ENCODE measurements at regions not wholly inside any gene's neighbourhood (a gene's known extent, or its start where the extent isn't known, plus 50 kb on each side); places are given as distances from the start of the nearest gene placed in this dataset.
"Not testable (repeated sequence)": the region's sequence is repeated elsewhere in the genome, so short reads cannot be mapped to it uniquely, and the experiment has no call there.

DNA sequence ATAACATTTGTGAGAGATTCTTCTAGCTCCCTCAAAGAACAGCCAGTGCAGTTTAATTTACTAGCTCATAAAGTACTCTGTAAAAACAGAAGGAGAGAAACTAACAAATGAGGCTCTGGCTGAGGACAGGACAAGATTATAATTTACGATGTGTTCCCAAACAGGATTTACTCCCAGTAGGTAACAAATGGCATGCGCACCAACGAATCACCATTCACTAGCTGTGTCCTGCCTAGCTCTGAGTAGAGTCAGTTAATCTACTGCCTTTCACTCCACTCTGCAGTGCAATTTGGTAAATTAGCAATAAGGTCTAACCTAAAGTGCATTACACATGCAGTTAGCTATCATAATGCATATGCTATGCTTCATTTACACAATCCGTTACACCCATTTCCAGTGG, 497.4 kb upstream of the CCNG1 start:
- no peak for DNase-seq (ENCODE audit: low read depth)
- TF ChIP-seq, protein P1, sequence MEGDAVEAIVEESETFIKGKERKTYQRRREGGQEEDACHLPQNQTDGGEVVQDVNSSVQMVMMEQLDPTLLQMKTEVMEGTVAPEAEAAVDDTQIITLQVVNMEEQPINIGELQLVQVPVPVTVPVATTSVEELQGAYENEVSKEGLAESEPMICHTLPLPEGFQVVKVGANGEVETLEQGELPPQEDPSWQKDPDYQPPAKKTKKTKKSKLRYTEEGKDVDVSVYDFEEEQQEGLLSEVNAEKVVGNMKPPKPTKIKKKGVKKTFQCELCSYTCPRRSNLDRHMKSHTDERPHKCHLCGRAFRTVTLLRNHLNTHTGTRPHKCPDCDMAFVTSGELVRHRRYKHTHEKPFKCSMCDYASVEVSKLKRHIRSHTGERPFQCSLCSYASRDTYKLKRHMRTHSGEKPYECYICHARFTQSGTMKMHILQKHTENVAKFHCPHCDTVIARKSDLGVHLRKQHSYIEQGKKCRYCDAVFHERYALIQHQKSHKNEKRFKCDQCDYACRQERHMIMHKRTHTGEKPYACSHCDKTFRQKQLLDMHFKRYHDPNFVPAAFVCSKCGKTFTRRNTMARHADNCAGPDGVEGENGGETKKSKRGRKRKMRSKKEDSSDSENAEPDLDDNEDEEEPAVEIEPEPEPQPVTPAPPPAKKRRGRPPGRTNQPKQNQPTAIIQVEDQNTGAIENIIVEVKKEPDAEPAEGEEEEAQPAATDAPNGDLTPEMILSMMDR (conservative IDR thresholded peaks at IDR 0.05; ENCODE audit: low read depth, low read length), result no peak
- H3K4me3 ChIP-seq (ENCODE audit: low read length), result no peak overlapping the region

DNA sequence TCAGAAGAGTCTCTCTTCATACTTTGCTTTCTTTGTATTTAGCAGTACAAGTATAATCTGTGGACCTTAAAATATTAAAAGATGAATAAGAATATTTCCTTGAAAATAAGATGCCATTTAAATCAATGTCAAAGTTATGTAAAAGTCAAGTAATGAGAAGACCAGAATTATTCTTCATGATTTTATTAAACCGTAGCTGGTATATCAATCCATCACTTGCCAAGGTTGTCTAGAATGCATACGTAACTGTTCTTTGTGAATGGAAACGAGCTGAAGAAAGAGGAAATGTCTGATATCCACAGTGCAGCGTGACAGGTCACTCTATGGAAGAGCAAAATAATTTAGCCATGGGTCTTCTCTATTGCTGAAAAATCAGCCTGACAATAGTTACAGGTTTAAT, 488.7 kb upstream of the CCNG1 start:
- DNase-seq (ENCODE audit: low read depth), result no peak
- H3K4me3 ChIP-seq (ENCODE audit: low read length), result no peak overlapping the region
- TF ChIP-seq, protein P1 (conservative IDR thresholded peaks at IDR 0.05; ENCODE audit: low read depth, low read length), result no peak

- H3K4me3 ChIP-seq (ENCODE audit: low read length), result no peak overlapping the region
- no peak for DNase-seq (ENCODE audit: low read depth)
- TF ChIP-seq, protein P1 (conservative IDR thresholded peaks at IDR 0.05; ENCODE audit: low read depth, low read length), result no peak
Measured at GRCh38 chr5:162956570-162956969, 480.8 kb upstream of the CCNG1 start.

- not testable (repeated sequence) for DNase-seq (ENCODE audit: low read depth); H3K4me3 ChIP-seq (ENCODE audit: low read length)
Measured at GRCh38 chr5:162964144-162964543, 473.3 kb upstream of the CCNG1 start.

DNA sequence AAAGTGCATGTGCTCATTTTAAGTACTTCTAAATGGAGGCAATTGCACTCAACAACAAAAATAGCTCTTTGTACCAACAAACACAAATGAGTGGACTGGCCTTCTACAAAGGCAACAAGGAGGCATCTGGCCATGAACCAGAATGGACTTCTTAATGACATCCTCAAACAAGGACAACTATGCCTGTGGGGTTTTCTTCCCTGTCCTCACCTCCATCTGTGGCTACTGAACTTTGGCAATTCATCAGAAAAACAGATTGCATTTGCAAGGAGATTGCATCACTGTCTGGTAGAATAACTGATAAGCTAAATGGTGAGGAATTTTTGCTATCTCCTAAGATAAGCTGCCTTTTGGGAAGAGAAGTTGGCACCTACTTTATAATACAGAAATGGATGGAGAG, 447.3 kb upstream of the CCNG1 start:
- TF ChIP-seq, protein P1 (conservative IDR thresholded peaks at IDR 0.05; ENCODE audit: low read depth, low read length), result no peak
- no peak for DNase-seq (ENCODE audit: low read depth)
- no peak overlapping the region for H3K4me3 ChIP-seq (ENCODE audit: low read length)

DNA sequence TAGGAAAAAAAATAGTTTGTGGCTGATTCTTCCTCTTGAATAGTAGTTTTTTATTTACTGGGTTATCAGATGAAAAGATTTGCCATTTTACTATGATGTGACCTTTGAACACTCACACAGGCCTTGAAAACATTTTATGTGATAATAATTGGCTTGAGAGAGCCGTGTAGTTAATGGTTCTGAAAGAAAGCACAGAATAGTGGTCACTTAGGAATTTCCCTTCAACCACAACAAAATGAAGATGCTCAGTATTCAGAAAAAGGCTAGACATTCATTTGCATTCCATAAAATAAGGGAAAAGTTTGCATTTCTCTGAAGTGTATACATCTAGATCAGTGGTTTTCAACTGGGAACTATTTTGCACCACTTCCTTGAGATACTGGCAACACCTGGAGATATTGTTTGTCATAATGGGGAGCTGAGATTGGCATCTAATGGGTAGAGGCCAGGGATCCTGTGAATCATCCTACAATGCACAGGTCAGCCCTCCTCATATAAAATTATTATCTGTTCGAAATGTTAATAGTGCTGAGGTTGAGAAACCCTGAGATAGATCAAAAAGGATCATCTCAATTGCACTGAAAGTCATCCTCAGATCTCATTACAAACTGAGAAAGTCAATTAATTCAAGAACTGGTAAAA, 446.4 kb upstream of the CCNG1 start:
- TF ChIP-seq, protein P1 (conservative IDR thresholded peaks at IDR 0.05; ENCODE audit: low read depth, low read length), result no peak
- no peak for DNase-seq (ENCODE audit: low read depth)

GRCh38 chr5:162995568-162995967, 441.8 kb upstream of the CCNG1 start:
- TF ChIP-seq, protein P1 (conservative IDR thresholded peaks at IDR 0.05; ENCODE audit: low read depth, low read length), result no peak
- DNase-seq (ENCODE audit: low read depth), result no peak

More for the DNA sequence above, 446.4 kb upstream of the CCNG1 start:
- H3K4me3 ChIP-seq (ENCODE audit: low read length), result no peak overlapping the region

More at GRCh38 chr5:162995568-162995967, 441.8 kb upstream of the CCNG1 start:
- H3K4me3 ChIP-seq (ENCODE audit: low read length), result no peak overlapping the region
